Right forelimb (tissue), 1 donor: ENCODE measurements at regions not wholly inside any gene's neighbourhood (a gene's known extent, or its start where the extent isn't known, plus 50 kb on each side); places are given as distances from the start of the nearest gene placed in this dataset.
A peak's percentile ranks its signal among the peaks of the same experiment; 100 is the strongest.
"Not testable (repeated sequence)": the region's sequence is repeated elsewhere in the genome, so short reads cannot be mapped to it uniquely, and the experiment has no call there.

ENCODE experiments used
- DNase-seq: peaks from one replicate; pipeline ENCODE4 v3.0.0-alpha.2; 2018

DNA sequence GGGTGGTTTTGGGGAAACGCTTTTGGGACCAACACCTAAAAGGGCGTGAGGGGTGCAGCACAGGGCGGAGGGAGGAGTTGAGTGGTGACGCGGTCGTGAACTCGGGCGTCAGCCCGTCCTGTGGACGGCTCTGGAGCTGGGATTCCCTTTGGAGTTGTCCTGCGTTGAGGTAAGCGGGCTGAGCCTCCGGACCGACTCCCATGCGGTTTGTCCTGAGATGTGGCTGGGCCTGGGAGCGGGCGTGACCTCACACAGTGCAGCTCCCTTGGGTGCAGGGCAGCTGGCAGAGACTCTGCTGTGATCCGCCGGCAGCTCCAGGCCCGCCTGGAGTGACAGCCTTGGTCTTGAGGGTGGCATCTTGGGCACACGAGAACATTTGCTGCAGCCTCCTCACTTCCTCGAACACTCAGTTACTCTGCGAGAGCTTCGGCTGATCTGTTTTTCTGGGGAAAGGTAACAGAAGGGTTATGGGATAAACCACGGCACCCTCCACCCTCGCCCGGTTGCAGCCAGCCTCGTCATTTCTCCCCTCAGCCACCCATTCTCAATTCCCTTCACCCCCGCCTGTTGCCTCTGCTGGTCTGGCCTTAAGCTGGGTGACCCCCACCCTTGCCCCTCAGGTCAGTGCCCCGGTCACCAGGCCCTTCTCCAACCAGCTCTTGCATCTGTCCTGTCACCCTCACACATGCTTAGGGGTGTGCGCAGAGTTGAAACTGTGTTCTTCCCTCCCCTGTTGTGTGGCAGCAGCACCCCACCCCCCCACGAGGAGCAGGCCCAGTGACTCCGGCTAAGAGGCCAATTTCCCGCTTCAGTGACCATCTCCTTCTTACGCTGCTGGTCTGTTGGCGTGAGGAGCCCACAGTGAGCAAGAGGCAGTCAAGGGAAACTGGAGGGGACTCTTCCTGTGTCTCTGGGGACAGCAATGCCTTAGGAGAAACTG is 94.2 kb upstream of the COL5A1 start:
- no peak for DNase-seq

DNA sequence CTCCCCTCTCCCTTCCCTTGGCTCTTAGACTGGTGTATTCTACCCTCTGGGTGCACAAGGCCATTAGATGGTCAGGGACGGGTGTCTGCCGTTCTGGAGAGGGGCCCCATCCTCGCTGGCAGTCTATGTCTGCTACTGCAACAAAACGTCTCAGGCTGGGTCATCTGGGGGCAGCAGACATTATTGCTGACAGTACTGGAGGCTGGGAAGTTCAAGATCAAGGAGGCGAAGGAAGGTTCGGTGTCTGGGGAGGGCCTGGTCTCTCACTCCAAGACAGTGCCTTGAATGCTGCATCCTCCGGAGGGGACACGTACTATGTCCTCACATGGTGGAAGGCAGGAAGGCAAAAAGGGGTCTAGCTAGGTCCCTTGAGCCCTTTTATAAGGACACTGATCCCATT is 93.4 kb upstream of the COL5A1 start:
- DNase-seq = no peak

DNA sequence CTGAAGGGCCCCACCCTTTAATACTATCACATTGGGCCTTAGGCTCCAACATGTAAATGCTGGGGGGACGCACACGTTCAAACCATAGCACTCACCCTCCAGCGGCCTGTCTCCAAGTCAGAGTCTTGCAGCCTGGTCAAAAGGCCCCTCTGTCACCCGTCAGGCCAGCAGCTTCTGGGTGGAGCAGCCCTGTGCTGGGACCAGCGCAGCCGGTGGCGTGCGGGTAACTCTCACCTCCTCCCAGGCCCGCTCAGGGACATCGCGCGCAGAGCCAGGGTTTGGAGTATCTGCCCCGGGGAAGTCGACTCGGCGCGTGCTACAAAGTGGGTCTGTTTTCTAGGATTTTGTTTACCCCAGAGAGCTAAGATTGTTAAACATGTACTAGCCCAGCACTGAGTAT is 93.0 kb upstream of the COL5A1 start:
- DNase-seq = peak; percentile 30

DNA sequence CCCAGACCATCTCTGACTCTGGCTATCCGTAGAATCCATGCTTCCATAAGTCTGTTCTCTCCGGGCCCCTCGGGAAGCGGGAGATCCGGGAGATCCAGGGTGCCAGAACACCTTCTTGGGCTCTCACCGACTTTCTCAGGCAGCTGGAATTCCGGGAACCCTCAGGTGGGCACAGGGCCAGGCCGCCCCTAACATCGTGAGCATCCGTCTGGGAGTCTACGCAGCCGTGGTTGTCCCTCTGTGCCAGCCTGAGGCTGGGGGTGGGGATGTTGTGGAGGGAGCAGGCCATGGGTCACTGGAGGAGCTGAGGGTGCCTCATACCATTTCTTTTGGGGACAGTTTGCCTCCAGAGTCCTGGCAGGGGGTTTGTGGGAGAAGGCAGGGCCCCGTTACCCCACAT is 92.3 kb upstream of the COL5A1 start:
- DNase-seq = no peak

- not testable (repeated sequence) for DNase-seq
Observed at GRCh38 chr9:134550081-134550480, 91.5 kb upstream of the COL5A1 start.

- no peak for DNase-seq
Observed at GRCh38 chr9:134550584-134550983, 91.0 kb upstream of the COL5A1 start.

DNA sequence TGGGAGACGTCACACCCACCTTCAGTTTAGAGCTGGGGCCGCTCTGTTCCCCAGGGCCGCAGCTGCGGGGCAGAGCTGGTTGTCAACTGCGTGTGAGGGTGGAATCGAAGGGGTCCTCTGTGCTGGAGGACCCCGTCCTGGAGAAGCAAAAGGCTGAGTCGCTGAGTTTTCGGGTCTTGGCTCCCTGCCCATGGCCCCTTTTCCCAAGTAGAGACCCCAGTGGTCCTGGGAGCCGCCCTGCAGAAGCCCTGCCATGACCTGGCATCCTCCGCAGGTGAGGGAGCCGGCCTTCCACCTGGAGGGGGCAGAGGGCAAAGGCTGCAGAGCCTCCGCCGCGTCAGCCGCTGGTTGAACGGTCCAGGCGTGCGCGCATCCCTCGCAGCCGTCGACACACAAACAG is 90.4 kb upstream of the COL5A1 start:
- no peak for DNase-seq

- peak; percentile 83 for DNase-seq
Observed at GRCh38 chr9:134551644-134552348, 89.8 kb upstream of the COL5A1 start.

- DNase-seq = no peak
Observed at GRCh38 chr9:134552349-134552990, 89.1 kb upstream of the COL5A1 start.

GRCh38 chr9:134553061-134553891 is 88.3 kb upstream of the COL5A1 start:
- DNase-seq = no peak

DNA sequence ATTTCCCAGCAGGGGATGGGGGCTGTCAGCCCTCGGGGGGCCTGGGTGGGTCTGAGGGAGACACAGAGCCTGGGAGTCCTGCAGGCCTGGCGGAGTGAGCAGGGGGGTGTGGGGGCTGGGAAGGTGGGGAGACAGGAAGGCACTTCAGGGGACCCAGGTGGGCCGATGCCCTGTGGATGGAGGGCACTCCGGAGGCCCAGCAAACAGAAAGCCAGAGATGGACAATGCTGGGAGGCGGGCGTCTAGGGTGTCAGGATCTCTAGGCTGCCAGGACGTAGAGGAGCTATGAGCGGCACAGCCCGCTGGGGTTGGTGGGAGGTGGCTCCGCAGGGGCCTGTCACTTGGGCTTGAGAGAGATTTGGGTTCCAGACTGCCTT is 87.6 kb upstream of the COL5A1 start:
- no peak for DNase-seq

DNA sequence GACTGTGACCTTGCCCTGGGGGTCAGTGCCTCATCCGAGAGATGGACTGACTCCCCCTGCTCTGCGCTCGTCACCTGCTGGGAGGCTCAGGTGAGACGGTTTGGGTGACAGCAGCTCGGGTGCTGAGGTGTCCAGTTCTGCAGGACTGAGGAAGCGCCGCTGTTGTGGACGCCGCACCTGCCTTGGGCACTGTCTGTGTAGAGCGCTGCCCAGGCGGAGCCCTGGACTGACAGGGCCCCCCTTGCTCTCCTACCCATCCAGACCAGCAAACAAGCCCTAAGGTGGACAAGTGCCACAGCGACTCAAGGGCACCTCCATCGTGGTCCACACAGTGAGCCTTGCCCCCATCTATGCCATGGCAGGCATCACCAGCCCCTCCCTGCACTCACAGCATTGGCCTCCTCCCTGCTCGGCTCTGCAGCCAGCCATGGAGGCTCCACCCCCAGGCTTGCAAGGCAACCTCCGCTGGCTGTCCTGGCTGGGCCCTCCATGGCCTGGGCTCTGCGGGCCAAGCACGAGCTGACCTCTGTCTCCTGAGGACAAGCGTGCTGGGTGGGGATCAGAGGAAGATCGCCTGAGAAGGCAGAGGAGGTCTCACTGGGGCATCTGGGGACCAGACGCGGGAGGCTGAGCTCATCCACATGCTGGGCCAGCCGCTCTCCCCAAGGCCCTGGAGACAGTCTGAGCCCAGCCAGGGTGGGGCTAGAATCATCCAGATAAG is 87.1 kb upstream of the COL5A1 start:
- no peak for DNase-seq

DNA sequence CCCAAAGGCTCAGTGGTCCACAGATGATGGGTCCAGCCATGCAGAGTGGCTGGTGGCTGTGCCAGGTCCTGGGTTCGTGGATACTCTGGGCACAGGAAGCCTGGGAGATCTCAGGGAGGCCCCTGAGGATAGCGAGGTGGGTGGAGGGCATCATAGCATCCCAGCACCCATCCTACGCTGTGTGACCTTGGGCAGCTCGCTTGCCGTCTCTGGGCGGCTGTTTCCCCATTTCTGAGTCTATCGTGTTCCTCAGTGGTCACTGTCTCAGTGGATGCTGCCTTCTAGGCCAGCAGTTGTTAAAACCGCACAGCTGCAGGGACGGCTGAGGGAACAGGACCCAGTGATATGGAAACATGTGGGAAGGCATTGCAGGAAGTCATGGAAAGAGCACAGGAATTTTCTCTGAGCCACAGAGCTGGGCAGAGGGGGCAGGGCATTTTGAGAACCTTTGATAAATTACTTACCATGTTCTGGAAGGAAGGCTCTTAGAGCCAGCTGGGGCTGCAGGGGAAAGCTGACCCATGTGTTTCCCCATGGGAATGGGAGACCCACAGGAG is 86.4 kb upstream of the COL5A1 start:
- peak; percentile 53 for DNase-seq

DNA sequence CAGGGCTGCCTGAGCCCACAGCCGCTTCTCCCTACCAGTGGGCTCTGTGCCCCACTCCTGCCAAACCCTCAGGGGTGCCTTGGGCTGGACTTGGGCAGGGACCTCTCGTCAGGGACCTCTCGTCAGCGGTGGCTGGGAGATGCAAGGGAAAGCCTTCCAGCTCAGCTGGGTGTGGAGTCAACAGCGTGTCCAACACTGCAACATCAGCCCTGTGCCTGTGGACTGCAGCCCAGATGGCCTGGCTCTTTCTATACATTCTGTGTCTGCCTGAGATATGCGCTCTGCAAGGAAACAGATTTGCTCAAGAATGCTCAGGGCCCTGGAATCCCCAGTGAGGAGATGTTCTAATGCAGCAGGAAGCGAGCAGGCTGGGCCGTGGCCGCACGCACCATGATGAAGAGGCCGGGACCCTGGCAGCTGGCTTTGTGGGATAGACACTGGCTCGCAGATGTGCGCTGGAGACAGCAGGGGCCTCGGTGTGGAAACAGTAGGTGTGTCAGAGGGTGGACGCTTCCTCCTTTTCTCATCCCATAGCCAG is 85.0 kb upstream of the COL5A1 start:
- peak; percentile 88 for DNase-seq

DNA sequence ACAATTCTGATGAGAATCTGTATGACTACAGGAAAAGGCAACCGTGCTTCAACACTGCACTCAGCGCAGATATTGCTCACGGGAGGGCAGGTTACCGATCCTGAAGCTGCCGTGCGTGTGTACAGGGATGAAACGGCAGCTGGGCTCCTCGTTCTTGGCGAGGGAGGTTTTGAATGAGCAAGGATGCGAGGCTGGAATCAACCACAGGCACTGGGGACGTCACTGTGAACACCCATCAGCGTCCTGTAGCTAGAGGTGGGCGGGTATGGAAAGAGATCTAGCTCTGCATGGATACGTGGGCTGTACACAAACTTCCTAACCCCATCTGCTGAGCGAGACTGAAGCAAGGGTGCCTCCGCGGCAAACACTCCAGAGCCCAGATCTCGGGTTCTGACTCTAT is 84.3 kb upstream of the COL5A1 start:
- peak; percentile 37 for DNase-seq

- DNase-seq = peak; percentile 30
Observed at GRCh38 chr9:134558124-134558905, 83.3 kb upstream of the COL5A1 start.

GRCh38 chr9:134559013-134559412 is 82.6 kb upstream of the COL5A1 start:
- DNase-seq = no peak

DNA sequence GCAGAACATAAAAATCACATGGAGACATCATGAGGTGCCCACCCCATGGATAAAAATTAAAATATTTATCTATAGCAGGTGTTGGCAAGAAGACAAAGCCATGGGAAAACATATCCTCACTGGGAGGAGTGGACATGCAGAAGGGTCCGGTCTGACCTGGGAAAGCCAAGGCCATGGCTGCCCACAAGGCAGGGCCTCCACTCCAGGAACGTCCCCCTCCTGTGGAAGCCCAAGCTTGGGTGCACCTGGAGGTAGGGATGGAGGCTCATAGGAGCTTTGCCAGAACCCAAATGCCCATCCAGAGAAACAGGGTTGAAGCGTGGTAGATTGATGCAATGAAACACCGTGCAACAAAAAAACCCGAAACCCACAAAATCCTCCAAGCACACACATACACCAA is 81.4 kb upstream of the COL5A1 start:
- no peak for DNase-seq

DNA sequence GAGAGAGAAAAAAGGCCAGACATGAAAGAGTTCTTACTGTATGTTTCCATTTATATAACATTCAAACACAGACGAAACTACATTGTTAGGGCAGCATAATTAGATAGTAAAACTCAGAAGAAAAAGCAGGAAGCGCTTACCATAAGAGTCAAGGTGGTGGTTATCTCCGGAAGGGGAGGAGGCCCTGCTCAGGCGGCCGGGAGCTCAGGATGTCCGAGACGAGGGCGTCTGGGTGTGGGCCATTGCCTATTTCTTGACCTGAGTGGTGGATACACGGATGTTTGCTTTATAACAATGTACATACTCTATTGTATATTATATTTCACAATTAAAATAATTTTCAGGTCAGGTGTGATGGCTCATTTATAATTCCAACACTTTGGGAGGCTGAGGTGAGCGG is 80.9 kb upstream of the COL5A1 start:
- DNase-seq = no peak

DNA sequence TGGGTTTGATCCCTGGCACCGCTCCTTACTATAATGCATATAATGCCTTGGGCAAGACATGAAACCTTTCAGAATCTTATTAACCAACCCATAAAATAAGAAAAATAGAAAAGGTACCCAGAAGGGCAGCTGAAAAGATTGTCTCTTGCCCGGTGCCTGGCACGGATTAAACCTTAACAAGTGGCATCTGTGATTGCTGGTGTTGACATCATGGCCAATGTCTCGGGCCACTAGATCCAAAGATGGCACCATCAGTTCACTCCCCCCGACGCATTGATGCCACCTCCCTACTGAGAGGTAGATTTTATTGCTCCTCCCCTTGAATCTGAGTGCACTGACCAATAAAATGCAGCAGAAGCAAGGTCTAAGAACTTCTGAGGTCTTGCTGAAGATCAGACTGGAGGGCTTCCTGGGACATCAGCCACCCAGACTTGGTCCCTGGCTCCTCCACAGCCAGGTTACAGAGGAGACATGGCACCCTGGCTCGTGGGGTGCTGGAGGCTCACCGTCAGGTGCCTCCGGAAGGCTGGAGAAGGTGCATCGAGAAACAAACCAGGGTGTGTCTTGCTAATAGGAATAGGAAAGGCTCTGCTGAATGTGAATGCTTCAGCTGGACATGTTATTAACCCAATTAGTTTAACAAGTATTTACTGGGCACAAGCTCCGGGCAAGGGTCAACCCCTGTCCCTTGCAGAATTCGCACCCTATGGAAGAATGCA is 80.0 kb upstream of the COL5A1 start:
- DNase-seq = no peak
